GM19395 (cell line): ENCODE measurements at regions not wholly inside any gene's neighbourhood (a gene's known extent, or its start where the extent isn't known, plus 50 kb on each side); places are given as distances from the start of the nearest gene placed in this dataset.

Experiments
- ATAC-seq: cut with Tn5 transposase; IDR thresholded peaks from one replicate; pipeline ENCODE4 v1.9.1; 2021; ENCODE audit warnings: mild to moderate bottlenecking, moderate library complexity; ENCODE audit not compliant: unreplicated experiment

DNA sequence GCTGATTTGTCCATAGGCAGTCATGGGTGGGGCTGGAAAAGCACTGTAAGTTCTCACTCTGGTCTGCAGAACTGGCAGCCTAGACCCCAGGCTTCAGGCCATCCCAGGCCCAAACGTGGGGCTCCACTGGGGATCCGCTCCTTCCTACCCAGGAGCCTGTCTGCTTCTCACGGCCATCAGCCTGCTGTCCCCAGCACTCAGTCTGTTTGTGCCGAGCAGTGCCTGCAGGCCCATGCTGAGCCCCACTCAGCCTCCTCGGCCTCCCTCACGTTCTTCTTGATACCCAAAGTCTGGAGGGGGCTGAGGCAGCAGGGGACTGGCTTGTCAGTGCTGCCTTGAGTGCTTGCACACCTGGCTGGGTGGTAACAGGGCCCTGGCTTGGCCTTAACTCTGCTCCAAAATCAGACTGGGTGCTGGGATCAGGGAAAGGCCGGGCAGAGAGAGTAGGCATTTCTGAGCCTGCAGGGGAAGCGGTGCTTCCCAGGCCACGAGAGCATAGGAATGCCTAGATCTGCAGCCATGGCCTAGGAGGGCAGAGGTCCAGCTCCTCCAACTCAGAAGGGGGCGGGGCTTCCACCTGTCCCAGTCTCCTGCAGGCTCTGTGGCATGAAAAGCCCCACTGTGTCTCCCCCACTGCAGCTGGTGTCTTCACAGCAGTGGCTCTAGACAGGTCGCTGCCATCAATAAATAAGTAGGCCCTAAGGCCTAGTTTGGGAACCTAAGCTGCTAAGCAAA, 772.4 kb upstream of the FBXO33 start:
- ATAC-seq, result no peak

DNA sequence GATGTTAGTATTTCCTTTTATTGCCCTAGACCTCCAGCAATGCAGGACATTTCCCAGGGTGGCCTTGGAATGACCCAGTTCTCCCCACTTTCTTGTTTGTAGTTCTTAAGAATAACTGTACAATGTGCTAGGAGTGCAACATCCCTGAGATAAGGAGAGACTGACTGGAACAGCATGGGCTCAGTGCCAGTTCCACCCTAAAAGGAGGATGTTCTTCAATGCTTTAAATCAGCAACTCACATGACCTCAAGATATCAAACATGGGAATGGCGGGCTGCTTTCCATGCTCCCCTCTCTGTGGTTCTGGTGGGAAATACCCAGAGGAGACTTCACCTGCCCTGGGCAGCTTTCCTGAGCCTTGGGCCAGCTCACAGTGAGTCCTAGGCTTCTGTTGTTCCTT, 766.9 kb upstream of the FBXO33 start:
- ATAC-seq, result no peak

DNA sequence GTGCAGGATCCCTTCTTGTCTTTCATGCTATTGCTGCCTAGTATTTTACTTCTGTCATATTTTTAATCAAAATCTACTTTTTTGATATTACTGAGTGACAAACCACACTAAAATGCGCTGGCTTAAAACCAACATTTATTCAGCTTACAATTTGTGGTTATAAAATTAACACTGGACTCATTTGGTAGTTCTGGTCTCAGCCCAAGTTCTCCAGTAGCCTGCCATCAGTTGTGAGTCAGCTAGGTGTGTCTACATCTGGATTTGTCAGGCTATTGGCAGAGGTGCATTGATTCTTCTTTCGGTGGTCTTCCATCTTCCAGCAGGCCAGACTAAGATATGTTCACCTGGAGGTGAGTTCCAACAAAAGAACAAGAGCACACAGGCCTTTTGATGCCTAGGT, 765.1 kb upstream of the FBXO33 start:
- ATAC-seq, result no peak

DNA sequence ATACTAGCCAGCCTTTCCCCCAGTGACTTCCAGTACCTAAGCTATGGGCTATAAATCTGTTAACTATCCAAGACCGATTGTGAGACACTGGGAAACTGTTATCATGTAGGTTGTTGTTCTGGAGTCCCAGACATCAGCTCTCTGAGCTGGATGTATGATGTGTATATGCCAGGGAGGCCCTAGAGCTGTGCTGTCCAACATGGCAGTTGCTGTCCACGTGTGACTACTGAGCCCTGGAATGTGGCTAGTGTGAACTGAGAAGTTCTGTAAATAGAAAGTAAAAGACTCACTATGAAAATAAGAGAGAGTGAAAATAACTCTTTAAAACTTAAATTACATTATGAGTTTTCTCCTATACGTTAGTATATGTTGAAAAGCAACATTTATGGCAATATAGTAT, 755.8 kb upstream of the FBXO33 start:
- no peak for ATAC-seq

DNA sequence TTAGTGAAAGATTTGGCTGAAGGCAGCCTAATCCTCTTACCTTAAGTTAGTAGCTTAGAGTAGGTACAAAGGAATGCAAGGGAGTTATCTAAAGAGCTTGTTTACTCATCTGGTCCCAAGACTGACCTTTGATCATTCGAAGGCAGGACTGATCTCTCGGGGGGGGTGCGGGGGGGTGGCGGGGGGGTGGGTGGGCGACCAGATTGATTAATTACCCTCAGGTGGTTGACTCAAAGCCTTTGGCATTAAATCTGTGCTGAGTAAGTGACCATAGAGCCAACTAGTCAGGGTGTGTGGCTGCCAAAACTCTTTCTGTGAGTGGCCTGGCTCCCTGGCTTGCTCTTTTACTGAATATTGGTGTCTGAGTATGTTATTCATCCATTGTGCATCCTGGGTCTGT, 731.9 kb upstream of the FBXO33 start:
- ATAC-seq, result no peak

DNA sequence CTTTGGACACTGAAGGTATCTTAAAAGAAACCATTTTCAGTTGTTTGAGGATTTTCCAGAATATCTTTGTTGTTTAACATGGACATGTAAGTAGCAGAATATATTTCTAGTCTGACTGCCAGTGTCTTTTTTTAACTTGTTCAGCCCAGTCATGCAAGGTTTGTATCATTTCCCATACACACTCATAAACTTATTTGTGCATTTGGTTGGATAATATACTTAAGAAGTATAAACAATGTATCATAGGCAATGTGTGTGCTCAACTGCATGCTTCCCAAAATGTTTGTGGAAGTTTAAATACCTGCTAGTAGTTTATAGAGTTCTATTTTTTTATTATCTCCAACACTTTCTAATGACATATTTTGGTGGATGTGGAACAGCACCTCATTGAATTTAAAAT, 707.4 kb upstream of the FBXO33 start:
- ATAC-seq, result no peak

DNA sequence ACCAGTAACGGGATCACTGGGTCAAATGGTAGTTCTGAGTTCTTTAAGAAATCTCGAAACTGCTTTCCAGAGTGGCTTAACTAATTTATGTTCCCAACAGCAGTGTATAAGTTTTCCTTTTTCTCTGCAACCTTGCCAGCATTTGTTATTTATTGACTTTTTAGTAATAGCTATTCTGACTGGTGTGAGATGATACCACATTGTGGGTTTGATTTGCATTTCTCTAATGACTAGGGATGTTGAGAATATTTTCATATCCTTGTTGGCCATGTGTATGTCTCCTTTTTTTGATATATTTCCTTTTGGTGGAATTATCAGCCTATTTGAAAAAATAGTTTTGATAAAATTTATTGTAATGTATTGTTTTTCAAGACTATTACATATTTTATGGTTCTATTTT, 701.2 kb upstream of the FBXO33 start:
- no peak for ATAC-seq

DNA sequence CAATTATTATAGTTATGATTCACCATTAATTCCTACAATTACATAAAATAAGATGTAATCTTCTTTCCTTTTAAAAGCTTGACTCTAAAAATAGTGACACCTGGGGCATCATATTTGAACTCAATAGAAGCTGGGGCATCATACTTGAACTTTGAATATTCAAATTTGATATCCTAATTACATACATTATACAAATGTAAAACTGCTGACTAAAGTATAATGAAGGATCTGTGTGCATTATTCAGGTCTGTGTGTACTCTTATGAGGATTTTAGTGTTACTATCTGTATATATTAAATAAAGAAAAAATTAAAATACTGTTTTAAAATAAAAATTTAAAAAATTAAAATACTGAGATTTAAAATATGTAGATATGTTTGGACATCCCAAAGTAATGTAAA, 696.9 kb upstream of the FBXO33 start:
- ATAC-seq, result no peak

DNA sequence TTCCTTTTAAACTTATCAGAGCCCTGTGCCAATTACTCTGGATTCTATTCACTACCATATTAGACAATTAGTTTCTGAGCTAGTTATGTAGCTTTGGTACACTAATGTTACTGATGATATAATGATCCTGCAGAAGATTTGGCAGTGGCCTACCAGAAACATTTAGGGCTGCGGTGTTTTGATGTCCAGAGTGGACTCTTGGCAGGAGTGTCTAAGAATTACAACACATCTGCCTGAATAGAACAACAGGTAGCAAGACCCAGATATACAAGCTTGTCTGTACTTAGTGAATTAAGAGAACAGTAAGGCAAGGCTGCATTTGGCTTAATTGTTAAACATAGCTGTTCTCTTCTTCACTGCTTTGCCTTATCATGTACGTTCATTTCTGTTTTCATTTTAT, 691.6 kb upstream of the FBXO33 start:
- no peak for ATAC-seq

DNA sequence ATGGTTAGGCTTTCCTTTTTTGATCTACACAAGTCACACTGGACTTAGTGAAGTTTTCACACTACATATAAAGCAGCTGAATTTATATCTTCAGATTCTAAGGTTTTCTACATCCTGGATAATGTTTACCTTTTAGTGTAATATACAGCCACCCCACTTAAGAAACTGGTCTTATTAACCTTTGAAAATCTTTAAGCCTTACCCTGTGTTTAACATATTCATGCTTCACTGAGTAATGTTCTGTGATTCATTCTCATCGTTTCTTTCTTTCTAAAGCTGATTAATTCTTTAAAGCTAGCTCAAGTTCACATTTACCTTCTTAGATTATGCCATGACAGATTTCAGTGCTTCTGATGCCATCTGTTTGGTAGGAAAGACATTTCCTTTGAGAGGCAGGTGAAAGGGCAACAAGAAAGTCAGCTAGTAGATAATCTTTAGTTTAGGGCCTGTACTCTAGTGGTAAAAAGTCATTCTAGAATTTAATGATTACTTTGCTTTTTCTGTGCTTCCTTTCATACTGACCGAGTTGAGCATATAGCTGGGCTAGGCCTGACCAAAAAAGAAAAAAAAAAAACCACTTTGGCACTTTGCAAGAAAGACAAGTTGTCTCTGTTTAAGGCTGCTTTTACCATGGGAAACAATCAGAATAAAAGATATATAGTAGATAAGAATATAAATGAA, 690.9 kb upstream of the FBXO33 start:
- ATAC-seq, result peak; percentile 58

DNA sequence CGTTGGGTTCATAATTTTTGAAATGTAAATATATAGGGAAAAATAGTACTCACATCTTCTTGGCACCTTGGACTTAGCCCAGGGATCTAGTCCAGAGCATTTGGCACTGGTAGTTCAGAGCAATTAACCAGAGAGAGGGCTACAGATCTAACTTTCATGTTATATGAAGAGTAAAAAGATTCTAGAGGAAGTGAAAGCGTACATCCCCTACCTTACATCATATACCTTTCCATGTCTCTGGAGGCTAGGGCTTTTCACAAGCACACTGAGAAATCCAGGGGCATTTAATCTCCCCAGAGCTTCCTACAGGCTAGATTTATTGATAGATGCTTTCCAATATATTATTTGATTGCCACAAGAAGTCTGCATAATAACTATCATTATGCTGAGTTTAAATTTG, 687.5 kb upstream of the FBXO33 start:
- ATAC-seq, result peak; percentile 67

DNA sequence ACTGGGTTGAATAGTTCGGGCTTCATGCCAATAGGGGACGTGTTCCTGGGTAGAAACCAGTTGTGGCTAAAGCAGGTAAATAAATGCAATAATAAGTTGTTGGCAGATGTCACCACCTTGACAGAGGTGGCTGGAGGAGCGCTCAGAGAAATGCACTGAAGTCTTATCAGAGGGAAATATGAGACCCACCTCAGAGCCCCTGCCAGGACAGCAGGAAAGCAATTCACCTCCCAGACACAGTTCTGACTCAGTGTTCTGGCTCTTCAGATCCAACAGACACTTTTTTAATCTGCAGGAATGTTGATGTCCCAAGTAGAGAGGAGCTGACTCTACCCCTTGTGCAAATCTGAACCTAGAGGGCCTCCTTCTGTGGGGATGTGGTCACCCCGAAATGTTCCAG, 687.1 kb upstream of the FBXO33 start:
- peak; percentile 21 for ATAC-seq

DNA sequence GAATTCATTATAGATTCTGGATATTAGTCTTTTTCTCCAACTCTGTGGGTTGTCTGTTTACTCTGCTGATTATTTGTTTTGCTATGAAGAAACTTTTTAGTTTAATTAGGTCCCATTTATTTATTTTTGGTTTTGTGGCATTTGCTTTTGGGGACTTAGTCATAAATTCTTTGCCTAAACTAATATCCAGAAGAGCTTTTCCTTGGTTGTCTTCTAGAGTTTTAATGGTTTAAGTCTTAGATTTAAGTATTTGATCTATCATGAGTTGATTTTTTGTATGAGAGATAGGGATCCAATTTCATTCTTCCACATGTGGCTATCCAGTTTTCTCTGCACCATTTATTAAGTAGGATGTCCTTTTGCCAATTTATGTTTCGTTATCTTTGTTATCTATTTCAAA, 683.4 kb upstream of the FBXO33 start:
- ATAC-seq, result no peak

DNA sequence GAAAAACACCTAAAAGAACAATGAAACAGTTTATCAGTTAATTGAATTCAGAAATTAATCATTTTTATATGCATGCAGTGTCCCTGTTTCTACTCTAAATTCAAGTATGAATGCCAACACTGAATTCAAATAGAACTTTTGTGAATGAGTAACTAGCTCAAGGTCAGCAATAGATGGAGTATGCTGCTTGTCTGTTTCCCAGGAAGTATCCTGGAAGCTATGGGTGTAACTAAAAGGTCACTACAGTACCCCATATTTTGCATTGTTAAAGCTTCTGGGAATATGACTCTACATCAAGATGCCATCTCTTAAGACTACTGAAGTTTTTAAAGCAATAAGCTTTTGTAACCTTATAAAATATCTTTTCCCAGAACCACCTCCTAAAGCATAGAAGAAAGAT, 681.4 kb upstream of the FBXO33 start:
- ATAC-seq, result no peak

DNA sequence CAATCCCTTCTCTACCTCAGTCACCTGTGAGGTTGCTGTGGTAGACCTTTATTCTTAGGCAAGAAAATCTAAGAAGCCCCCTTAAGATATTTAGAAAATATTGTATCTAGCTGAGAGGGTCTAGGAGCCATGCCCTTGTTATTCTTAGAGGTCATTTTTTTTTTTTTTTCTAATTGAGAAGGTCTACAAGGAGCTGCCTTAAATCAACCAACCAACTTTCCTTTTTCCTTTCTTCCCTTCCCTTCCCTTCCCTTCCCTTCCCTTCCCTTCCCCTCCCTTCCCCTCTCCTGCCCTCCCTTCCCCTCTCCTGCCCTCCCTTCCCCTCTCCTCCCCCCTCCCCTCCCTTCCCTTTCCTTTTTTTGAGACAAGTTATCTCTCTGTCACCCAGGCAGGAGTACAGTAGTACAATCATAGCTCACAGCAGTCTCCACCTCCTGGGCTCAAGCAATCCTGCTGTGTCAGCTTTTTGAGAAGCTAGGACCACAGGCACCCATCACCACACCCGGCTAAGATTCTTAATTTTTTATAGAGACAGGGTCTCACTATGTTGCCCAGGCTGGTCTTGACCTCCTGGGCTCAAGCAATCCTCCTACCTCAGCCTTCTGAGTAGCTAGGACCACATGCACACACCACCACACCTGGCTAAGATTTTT, 668.4 kb upstream of the FBXO33 start:
- no peak for ATAC-seq

DNA sequence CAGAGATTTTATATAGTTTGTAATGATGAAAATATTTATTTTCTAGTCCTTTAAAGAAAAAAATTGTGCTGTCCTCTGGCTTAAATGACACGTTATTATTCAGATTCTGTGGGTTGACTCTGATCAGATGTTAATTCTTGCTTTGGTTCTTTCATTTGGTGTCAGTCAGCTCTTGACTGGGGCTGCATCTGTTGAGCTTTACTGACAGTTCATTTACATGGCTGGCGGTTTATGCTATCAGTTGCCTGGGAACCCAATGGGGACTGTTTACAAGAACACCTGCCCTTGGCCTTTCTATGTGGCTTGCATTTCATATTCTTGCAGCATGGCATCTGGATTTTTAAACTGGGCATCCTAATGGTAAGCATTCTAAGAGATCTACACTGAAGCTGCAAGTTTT, 667.1 kb upstream of the FBXO33 start:
- no peak for ATAC-seq

DNA sequence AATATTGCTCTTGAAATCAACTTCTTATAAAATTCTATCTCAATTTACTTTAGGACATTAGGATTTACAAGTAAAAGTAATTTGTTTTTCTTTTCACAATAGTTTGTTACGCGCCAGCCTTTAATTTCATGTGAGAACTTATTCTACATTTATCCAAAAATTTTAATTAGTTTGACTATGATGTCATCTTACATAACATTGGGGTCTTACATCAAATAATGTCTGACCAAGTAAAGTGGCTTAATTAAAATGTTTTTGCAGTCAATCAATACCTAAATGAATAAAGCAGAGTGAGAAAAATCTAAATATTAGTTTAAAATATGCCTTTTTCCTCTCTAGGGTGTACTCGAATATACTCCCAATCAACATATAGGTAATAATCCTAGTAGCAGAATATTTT, 666.2 kb upstream of the FBXO33 start:
- ATAC-seq, result no peak

DNA sequence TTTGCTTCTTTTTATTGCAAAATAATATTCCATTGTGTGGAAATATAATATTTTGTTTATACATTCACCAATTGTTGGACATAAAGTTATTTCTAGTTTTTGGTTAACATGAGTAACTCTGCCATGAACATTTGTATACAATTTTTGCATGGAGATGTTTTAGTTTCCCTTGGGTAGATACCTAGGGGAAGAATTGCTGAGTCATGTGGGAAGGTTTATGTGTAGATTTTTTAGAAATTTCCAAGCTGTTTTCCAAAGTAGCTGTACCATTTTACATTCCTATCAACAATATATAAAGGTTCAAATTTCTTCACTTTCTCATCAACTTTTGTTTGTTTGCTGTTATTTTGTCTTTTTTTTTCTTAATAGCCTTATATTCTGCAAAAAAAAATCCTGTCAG, 664.7 kb upstream of the FBXO33 start:
- no peak for ATAC-seq

DNA sequence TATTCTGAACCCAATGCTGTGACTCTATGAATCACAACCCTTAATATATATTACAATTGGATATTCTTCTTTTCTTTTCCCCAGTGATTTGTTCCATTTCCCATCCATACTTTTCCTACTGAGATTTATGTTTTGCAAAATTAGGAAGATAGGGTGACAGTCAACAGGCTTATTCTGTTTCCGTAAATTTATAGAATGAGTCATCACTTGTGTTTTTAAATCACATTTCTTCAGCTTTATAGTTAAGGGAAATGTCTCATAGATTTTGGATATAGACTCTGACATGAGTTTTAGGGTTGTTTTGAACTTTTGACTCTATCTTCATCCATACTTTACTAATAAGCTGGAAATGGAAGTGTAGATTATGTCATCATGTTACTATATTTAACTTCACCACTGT, 661.6 kb upstream of the FBXO33 start:
- ATAC-seq, result no peak

DNA sequence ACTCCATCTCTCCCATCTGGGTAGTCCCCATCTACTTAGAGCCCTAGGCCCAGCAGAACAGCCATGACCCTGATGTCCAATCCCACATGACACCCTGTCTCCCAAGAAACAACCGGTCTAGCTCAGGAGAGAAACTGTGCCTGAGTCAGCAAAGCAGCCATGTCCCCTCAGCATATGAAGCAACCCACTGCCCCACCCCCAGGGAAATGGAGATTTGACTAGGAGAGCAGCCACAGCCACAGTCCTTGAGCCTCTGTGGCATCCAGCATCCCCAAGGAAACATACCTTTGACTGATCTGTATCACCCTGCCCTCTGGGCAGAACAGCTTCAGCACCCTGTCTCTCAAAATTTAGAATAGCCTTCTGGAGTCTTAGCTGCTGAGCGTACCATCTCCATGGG, 641.9 kb upstream of the FBXO33 start:
- no peak for ATAC-seq

DNA sequence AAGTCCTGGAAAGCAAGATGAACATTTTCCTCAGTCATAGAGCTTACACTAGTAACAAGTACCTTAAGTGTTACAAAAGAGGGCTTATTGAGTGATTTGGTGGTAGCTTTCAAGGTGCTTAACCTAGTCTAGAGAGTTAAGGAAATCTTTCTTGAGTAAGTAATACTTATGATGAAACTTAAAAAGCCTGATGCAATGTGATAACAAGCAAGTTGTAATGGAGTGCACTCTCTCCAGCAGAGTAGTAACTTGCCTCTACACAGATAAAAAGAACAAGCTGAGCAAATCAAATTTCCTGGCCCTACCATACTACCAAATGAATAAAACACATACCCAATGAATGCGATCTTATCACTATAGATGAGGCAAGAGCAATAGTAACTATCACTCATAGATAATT, 639.9 kb upstream of the FBXO33 start:
- no peak for ATAC-seq
